ENCODE measurements at regions not wholly inside any gene's neighbourhood (a gene's known extent, or its start where the extent isn't known, plus 50 kb on each side); places are given as distances from the start of the nearest gene placed in this dataset.

DNA sequence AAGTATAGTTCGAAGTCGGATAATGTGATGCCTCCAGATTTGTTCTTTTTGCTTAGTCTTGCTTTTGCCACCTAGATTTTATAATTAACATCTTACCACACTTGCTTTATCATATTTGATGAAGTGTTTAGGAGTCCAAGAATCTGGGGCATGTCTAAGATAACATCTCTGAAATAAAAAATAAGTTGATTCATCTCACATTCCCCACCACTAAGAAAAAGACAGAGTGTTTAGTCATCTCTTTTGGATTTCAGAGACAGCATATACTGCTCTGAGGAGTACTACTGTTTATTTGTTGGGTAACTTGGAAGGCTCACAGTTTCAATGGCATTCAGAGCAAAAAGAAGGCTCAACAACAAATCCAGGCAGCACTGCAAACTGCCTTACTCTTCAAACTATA is 324.2 kb upstream of the ATP11B start:
- Mint-ChIP-seq H3K27me3 (no peaks in the 10 kb centered on the region), H3K36me3 (ENCODE audit: insufficient read depth) (no peaks in the 10 kb centered on the region)

DNA sequence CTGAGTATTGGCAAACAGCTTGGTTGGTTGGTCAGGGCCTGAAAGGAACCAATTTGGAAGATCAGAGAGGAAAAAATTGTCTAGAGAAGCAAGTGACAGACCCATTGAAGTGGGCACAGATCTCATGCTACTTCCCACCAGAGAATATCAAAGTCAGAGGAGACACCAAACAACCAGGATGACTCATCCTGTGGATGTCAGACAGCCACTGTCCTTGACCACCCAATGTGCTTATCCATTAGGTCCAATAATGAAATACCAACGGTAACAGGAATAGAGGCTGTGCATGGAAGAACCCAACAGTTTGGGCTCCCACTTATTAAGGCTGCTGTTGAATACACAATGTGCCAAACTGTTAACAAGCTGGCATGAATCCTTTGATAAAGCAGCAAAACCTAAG is 323.1 kb upstream of the ATP11B start:
- Mint-ChIP-seq H3K27me3 (no peaks in the 10 kb centered on the region), H3K27ac (no peak overlapping the region), H3K36me3 (ENCODE audit: insufficient read depth) (no peaks in the 10 kb centered on the region), H3K4me3 (ENCODE audit: low read depth) (no peak overlapping the region), H3K4me1 (ENCODE audit: low read depth) (peaks cover 14% of the 10 kb centered on the region), H3K9me3 (ENCODE audit: low read depth) (no peaks in the 10 kb centered on the region)
- TF ChIP-seq, protein P1, sequence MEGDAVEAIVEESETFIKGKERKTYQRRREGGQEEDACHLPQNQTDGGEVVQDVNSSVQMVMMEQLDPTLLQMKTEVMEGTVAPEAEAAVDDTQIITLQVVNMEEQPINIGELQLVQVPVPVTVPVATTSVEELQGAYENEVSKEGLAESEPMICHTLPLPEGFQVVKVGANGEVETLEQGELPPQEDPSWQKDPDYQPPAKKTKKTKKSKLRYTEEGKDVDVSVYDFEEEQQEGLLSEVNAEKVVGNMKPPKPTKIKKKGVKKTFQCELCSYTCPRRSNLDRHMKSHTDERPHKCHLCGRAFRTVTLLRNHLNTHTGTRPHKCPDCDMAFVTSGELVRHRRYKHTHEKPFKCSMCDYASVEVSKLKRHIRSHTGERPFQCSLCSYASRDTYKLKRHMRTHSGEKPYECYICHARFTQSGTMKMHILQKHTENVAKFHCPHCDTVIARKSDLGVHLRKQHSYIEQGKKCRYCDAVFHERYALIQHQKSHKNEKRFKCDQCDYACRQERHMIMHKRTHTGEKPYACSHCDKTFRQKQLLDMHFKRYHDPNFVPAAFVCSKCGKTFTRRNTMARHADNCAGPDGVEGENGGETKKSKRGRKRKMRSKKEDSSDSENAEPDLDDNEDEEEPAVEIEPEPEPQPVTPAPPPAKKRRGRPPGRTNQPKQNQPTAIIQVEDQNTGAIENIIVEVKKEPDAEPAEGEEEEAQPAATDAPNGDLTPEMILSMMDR (IDR thresholded peaks at IDR 0.05; ENCODE audit: unreplicated experiment), result no peak
- DNase-seq (ENCODE audit: low spot score, unreplicated experiment), result no peak

More for the DNA sequence above, 324.2 kb upstream of the ATP11B start:
- peaks cover 1% of the 10 kb centered on the region for H3K9me3 Mint-ChIP-seq (ENCODE audit: low read depth)
- peaks cover 14% of the 10 kb centered on the region for H3K4me1 Mint-ChIP-seq (ENCODE audit: low read depth)
- no peak overlapping the region for H3K27ac Mint-ChIP-seq
- H3K4me3 Mint-ChIP-seq (ENCODE audit: low read depth), result no peak overlapping the region
- DNase-seq (ENCODE audit: low spot score, unreplicated experiment), result no peak
- TF ChIP-seq, protein P1 (IDR thresholded peaks at IDR 0.05; ENCODE audit: unreplicated experiment), result no peak

DNA sequence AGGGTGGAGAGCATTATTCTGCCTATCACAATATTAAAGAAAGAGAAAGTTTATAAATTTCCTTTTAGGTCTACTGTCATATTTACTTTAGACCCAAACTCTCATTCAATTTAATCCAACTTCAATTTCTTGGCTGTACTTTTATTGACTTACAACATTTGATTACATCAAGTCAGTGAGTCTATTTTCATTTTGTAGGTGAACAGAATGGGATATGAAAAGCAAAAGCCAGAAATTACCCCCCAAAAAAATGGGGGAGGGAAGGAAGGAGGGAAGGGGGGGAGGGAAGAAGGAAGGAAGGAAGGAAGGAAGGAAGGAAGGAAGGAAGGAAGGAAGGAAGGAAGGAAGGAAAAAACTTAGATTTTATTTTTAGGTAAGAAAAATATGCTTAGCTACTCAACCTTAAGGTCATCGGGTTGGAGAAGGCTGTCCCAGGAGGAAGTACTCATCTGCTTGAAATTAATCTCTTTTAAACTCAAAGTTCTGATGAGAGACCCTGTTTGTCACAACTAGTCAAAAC is 320.1 kb upstream of the ATP11B start:
- H3K9me3 Mint-ChIP-seq (ENCODE audit: low read depth), result no peaks in the 10 kb centered on the region
- no peak overlapping the region for H3K4me3 Mint-ChIP-seq (ENCODE audit: low read depth)
- TF ChIP-seq, protein P1 (IDR thresholded peaks at IDR 0.05; ENCODE audit: unreplicated experiment), result no peak
- H3K27me3 Mint-ChIP-seq, result no peaks in the 10 kb centered on the region
- H3K4me1 Mint-ChIP-seq (ENCODE audit: low read depth), result peaks cover 18% of the 10 kb centered on the region
- no peak overlapping the region for H3K27ac Mint-ChIP-seq
- no peaks in the 10 kb centered on the region for H3K36me3 Mint-ChIP-seq (ENCODE audit: insufficient read depth)
- DNase-seq (ENCODE audit: low spot score, unreplicated experiment), result no peak

DNA sequence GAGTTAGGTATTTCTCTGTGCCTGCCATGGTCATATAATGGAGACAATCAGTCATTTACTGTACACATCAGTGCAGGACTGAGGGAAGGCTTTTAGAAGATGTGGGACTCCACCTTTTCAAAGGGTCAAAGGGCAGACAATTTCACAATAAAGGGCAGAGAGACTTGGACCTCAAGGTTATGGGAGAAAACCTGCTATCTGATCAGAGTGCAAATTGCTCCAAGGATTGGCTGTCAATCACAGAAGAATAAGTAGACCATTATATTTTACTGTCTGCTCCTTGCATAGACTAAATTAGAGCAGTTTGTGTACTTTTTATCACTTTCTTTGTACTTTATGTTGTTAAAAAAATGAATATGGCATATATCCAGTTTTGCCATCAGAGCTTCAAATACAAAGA is 314.9 kb upstream of the ATP11B start:
- H3K9me3 Mint-ChIP-seq (ENCODE audit: low read depth), result peaks cover 4% of the 10 kb centered on the region
- H3K36me3 Mint-ChIP-seq (ENCODE audit: insufficient read depth), result no peaks in the 10 kb centered on the region
- H3K27ac Mint-ChIP-seq, result no peak overlapping the region
- TF ChIP-seq, protein P1 (IDR thresholded peaks at IDR 0.05; ENCODE audit: unreplicated experiment), result no peak
- H3K4me3 Mint-ChIP-seq (ENCODE audit: low read depth), result no peak overlapping the region
- DNase-seq (ENCODE audit: low spot score, unreplicated experiment), result no peak
- H3K27me3 Mint-ChIP-seq, result no peaks in the 10 kb centered on the region
- peaks cover 20% of the 10 kb centered on the region for H3K4me1 Mint-ChIP-seq (ENCODE audit: low read depth)

DNA sequence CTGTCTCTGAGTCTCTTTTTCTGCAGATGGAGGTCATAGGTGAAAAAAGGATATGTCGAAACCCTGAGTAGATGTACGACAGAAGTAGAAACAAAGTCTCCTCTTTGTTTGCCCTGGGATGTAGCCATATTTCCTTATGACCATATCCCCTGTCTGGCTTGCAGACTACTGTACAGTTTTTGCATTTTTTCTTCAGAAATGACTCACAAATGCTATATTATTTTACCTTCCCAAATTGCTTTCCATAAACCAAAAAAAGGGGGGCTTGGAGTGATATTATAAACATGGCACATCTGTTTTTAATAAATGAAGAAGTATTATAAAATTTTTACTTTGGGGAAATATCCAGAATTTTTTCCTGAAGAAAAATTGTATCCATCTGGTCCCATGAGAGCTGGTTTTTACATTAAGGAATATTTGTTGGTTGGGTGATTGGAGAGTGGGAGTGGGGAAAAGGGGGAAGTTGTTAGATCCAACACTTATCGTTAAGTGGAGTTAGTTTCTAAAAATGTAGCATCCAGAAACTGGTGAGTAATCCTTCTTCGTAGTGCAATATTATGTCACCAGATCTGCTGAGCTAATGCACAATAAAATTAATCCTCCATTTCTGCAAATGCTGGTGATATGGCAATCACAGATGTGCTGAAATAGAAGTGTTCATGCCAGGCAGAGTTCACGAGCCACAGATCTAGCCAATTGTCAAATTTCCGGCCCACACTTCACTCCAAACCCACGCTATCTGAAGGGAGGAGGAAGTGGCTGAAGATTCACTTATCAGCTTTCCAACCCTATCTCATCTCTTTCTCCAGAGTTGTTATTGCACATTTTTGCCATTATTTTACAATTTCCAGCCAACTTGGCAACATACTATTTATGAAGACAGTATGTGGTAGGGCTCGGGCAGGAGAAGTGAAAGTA is 313.6 kb upstream of the ATP11B start:
- DNase-seq (ENCODE audit: low spot score, unreplicated experiment), result no peak
- Mint-ChIP-seq H3K4me1 (ENCODE audit: low read depth) (peaks cover 26% of the 10 kb centered on the region), H3K27ac (peak overlapping the region; percentile 78), H3K9me3 (ENCODE audit: low read depth) (peaks cover 4% of the 10 kb centered on the region), H3K36me3 (ENCODE audit: insufficient read depth) (no peaks in the 10 kb centered on the region), H3K27me3 (no peaks in the 10 kb centered on the region), H3K4me3 (ENCODE audit: low read depth) (no peak overlapping the region)
- TF ChIP-seq, protein P1 (IDR thresholded peaks at IDR 0.05; ENCODE audit: unreplicated experiment), result no peak

Measured in progenitor cell of endocrine pancreas (in vitro differentiated cells).